ENCODE measurements at regions not wholly inside any gene's neighbourhood (a gene's known extent, or its start where the extent isn't known, plus 50 kb on each side); places are given as distances from the start of the nearest gene placed in this dataset.

DNA sequence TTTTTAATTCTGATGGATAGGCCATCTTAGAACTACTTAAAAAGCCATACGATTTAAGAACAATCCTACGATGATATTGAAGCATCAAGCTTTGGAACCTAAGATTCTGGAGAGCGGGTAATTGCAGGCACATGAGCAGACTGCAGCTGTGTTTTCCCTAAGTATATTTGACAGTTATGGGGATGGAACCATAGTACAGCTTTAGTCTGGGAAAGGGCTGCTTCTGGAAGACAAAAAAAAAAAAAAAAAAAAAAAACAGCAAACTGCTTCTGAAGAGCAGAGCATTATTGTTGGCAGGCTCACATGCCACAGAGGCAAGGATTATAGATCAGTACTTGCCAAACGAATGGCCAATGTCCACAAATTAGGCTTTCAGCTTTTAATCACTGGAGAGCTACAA lies 1618.7 kb downstream of the AMY1C start:
- Mint-ChIP-seq H3K4me1 (no peaks in the 10 kb centered on the region), H3K27ac (no peak overlapping the region), H3K36me3 (no peaks in the 10 kb centered on the region), H3K4me3 (no peak overlapping the region), H3K27me3 (ENCODE audit: low read depth in 3 of 3) (no peaks in the 10 kb centered on the region), H3K9me3 (peaks cover 0 to 6% (median 0%) of the 10 kb centered on the region in 7 donors)
- intact Hi-C loops (cut with micrococcal nuclease), result no loop called here
- Histone ChIP-seq H2AFZ (ENCODE audit: insufficient read depth, low read depth, low read length, poor library complexity, severe bottlenecking) (no peak overlapping the region), H3K79me2 (ENCODE audit: insufficient read depth, low read length) (no peaks in the 10 kb centered on the region), H3K27me3 (ENCODE audit: control insufficient read depth in 2 of 2, insufficient read depth in 2 of 2, low read length in 2 of 2) (no peaks in the 10 kb centered on the region), H3K27ac (ENCODE audit: low read depth in 1 of 2, low read length in 2 of 2) (no peak overlapping the region), H3K4me1 (ENCODE audit: control insufficient read depth in 1 of 2, insufficient read depth in 2 of 2, low read length in 2 of 2) (no peaks in the 10 kb centered on the region), H3K4me2 (replicated peaks; ENCODE audit: extremely low read depth, low read length, poor library complexity, severe bottlenecking) (no peak overlapping the region), H3K36me3 (replicated peaks in 1 of 2; ENCODE audit: control insufficient read depth in 1 of 2, insufficient read depth in 2 of 2, low read length in 2 of 2) (no peaks in the 10 kb centered on the region), H4K20me1 (ENCODE audit: insufficient read depth, low read length) (no peaks in the 10 kb centered on the region), H3K9me3 (replicated peaks in 1 of 2; ENCODE audit: control insufficient read depth in 1 of 2, insufficient read depth in 1 of 2, low read length in 2 of 2) (peaks cover 0 to 2% of the 10 kb centered on the region in 2 donors), H3K4me3 (replicated peaks in 1 of 3; ENCODE audit: low read depth in 2 of 3, low read length in 3 of 3) (no peak overlapping the region), H3K9ac (ENCODE audit: insufficient read depth, low read length, poor library complexity, severe bottlenecking) (no peak overlapping the region)
- DNase-seq, result no peak
- 80% methylated on average over 4 of the region's 4 CpGs for WGBS (ENCODE audit: insufficient coverage)
- TF ChIP-seq CTCF (IDR thresholded peaks at IDR 0.05), result no peak

DNA sequence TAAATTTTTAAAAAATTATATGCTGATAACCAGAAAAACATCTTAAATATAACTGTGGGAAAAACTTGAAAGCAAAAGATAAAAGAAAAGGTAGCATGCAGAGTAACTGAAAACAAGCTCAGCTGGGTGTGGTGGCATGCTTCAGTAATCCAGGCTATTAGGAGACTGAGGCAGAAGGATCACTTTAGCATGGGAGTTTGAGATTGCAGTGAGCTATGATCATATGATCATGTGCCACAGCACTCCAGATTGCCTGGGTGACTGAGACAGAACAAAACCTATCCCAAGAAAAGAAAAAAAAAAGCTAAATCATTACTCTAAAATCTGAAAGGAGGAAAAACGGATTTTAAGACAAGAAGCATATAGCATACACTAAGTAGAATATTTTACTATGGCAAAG lies 1624.0 kb downstream of the AMY1C start:
- no peaks in the 10 kb centered on the region for H3K27me3 ChIP-seq (ENCODE audit: control insufficient read depth in 2 of 2, insufficient read depth in 2 of 2, low read length in 2 of 2)

More for the DNA sequence above, 1624.0 kb downstream of the AMY1C start:
- Mint-ChIP-seq H3K4me1 (no peaks in the 10 kb centered on the region), H3K27me3 (ENCODE audit: low read depth in 3 of 3) (no peaks in the 10 kb centered on the region), H3K4me3 (no peak overlapping the region), H3K9me3 (peaks cover 0 to 6% (median 2%) of the 10 kb centered on the region in 7 donors), H3K36me3 (no peaks in the 10 kb centered on the region), H3K27ac (no peak overlapping the region)
- Histone ChIP-seq H4K20me1 (ENCODE audit: insufficient read depth, low read length) (no peaks in the 10 kb centered on the region), H2AFZ (ENCODE audit: insufficient read depth, low read depth, low read length, poor library complexity, severe bottlenecking) (no peak overlapping the region), H3K9ac (ENCODE audit: insufficient read depth, low read length, poor library complexity, severe bottlenecking) (no peak overlapping the region), H3K79me2 (ENCODE audit: insufficient read depth, low read length) (no peaks in the 10 kb centered on the region), H3K9me3 (replicated peaks in 1 of 2; ENCODE audit: control insufficient read depth in 1 of 2, insufficient read depth in 1 of 2, low read length in 2 of 2) (peaks cover 0 to 2% of the 10 kb centered on the region in 2 donors), H3K27ac (ENCODE audit: low read depth in 1 of 2, low read length in 2 of 2) (no peak overlapping the region), H3K4me2 (replicated peaks; ENCODE audit: extremely low read depth, low read length, poor library complexity, severe bottlenecking) (no peak overlapping the region), H3K4me3 (replicated peaks in 1 of 3; ENCODE audit: low read depth in 2 of 3, low read length in 3 of 3) (no peak overlapping the region), H3K36me3 (replicated peaks in 1 of 2; ENCODE audit: control insufficient read depth in 1 of 2, insufficient read depth in 2 of 2, low read length in 2 of 2) (no peaks in the 10 kb centered on the region), H3K4me1 (ENCODE audit: control insufficient read depth in 1 of 2, insufficient read depth in 2 of 2, low read length in 2 of 2) (no peaks in the 10 kb centered on the region)
- no peak for TF ChIP-seq CTCF (IDR thresholded peaks at IDR 0.05)
- WGBS (ENCODE audit: insufficient coverage), result no CpG with 5 or more reads among the region's 1 CpG
- no peak for DNase-seq
- intact Hi-C loops (cut with micrococcal nuclease), result no loop called here
